Activated B cell treated with CpG ODN at 0.5 μM for 24 hours (primary cell): ENCODE measurements at regions not wholly inside any gene's neighbourhood (a gene's known extent, or its start where the extent isn't known, plus 50 kb on each side); places are given as distances from the start of the nearest gene placed in this dataset.
"Not testable (repeated sequence)": the region's sequence is repeated elsewhere in the genome, so short reads cannot be mapped to it uniquely, and the experiment has no call there.

ENCODE experiments used
- ATAC-seq: fragments of 200-7000 bp; cut with Tn5 transposase; one replicate; pipeline ENCODE4 v1.10.0; 2021; ENCODE audit warnings: low read depth, mild to moderate bottlenecking, moderate library complexity
- CTCF ChIA-PET: fragments of 350-600 bp; sonication (Branson Sonifier 250); formaldehyde crosslinking; loops from one replicate; lab custom pipeline; 2021; ENCODE audit warnings: antibody characterized with exemption; lab: Charles Lee
- POLR2A ChIA-PET: fragments of 350-600 bp; sonication (Branson Sonifier 250); formaldehyde crosslinking; loops from one replicate; lab custom pipeline; 2021; ENCODE audit warnings: antibody characterized with exemption; lab: Charles Lee
- DNase-seq: peaks from one replicate; pipeline ENCODE4 v3.0.0; 2022
- H3K27ac Mint-ChIP-seq: one replicate; pipeline ENCODE4 v1.8.0; 2020; ENCODE audit warnings: mixed read lengths
- H3K27me3 Mint-ChIP-seq: one replicate; pipeline ENCODE4 v1.8.0; 2021; ENCODE audit warnings: mixed read lengths
- H3K36me3 Mint-ChIP-seq: one replicate; pipeline ENCODE4 v1.8.0; 2021; ENCODE audit warnings: low read depth, mixed read lengths
- H3K4me1 Mint-ChIP-seq: one replicate; pipeline ENCODE4 v1.8.0; 2021; ENCODE audit warnings: mixed read lengths
- H3K4me3 Mint-ChIP-seq: one replicate; pipeline ENCODE4 v1.8.0; 2020; ENCODE audit warnings: mild to moderate bottlenecking, mixed read lengths
- H3K9me3 Mint-ChIP-seq: one replicate; pipeline ENCODE4 v1.8.0; 2020; ENCODE audit warnings: mixed read lengths
- intact Hi-C: fragments of 100-400 bp; cut with micrococcal nuclease; formaldehyde crosslinking; loops from one replicate; pipeline ENCODE4 v1.15.1; 2024
- TF ChIP-seq, protein P1 (sequence below): fragments of 200-600 bp; IDR thresholded peaks from one replicate; pipeline ENCODE4 v1.8.0; 2022; ENCODE audit warnings: antibody characterized with exemption, mild to moderate bottlenecking

- Mint-ChIP-seq H3K4me3 (no peak overlapping the region), H3K27me3 (no peaks in the 10 kb centered on the region), H3K36me3 (no peaks in the 10 kb centered on the region), H3K9me3 (no peaks in the 10 kb centered on the region), H3K27ac (no peak overlapping the region), H3K4me1 (peaks cover 4% of the 10 kb centered on the region)
- CTCF ChIA-PET = no interaction called here
- POLR2A ChIA-PET = no interaction called here
- no peak for DNase-seq
- TF ChIP-seq, protein P1, sequence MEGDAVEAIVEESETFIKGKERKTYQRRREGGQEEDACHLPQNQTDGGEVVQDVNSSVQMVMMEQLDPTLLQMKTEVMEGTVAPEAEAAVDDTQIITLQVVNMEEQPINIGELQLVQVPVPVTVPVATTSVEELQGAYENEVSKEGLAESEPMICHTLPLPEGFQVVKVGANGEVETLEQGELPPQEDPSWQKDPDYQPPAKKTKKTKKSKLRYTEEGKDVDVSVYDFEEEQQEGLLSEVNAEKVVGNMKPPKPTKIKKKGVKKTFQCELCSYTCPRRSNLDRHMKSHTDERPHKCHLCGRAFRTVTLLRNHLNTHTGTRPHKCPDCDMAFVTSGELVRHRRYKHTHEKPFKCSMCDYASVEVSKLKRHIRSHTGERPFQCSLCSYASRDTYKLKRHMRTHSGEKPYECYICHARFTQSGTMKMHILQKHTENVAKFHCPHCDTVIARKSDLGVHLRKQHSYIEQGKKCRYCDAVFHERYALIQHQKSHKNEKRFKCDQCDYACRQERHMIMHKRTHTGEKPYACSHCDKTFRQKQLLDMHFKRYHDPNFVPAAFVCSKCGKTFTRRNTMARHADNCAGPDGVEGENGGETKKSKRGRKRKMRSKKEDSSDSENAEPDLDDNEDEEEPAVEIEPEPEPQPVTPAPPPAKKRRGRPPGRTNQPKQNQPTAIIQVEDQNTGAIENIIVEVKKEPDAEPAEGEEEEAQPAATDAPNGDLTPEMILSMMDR = no peak
- ATAC-seq = no peak
- intact Hi-C loops = no loop called here
These were observed 59.8 kb upstream of the WDR11 start for GRCh38 chr10:120791316-120791715.

- ChIA-PET CTCF (no interaction called here), POLR2A (interaction anchor here (0.6 kb wide), 1 partner anchor 1208 kb away, joined by 7 read pairs; no protein-coding TSS in a partner anchor)
- TF ChIP-seq, protein P1 = no peak
- Mint-ChIP-seq H3K4me3 (no peak overlapping the region), H3K27me3 (no peaks in the 10 kb centered on the region), H3K9me3 (no peaks in the 10 kb centered on the region), H3K4me1 (peaks cover 4% of the 10 kb centered on the region), H3K27ac (no peak overlapping the region), H3K36me3 (no peaks in the 10 kb centered on the region)
- no peak for DNase-seq
- intact Hi-C loops = no loop called here
- ATAC-seq = no peak
These were observed 58.1 kb upstream of the WDR11 start for GRCh38 chr10:120793088-120793487.

GRCh38 chr10:120794390-120794789 lies 56.8 kb upstream of the WDR11 start:
- intact Hi-C loops = no loop called here
- Mint-ChIP-seq H3K4me3 (no peak overlapping the region), H3K9me3 (no peaks in the 10 kb centered on the region), H3K4me1 (peaks cover 4% of the 10 kb centered on the region), H3K27ac (no peak overlapping the region), H3K27me3 (no peaks in the 10 kb centered on the region), H3K36me3 (no peaks in the 10 kb centered on the region)
- DNase-seq (no peak), ATAC-seq (no peak)
- CTCF ChIA-PET = no interaction called here
- POLR2A ChIA-PET = no interaction called here
- TF ChIP-seq, protein P1 = no peak

- H3K4me3 Mint-ChIP-seq, CTCF ChIA-PET, intact Hi-C loops, H3K27me3 Mint-ChIP-seq, H3K4me1 Mint-ChIP-seq, H3K36me3 Mint-ChIP-seq, DNase-seq, POLR2A ChIA-PET, H3K9me3 Mint-ChIP-seq, H3K27ac Mint-ChIP-seq, ATAC-seq: not testable (repeated sequence)
These were observed 52.9 kb upstream of the WDR11 start for GRCh38 chr10:120798276-120798675.

GRCh38 chr10:120799849-120800248 lies 51.3 kb upstream of the WDR11 start:
- H3K36me3 Mint-ChIP-seq = no peaks in the 10 kb centered on the region
- intact Hi-C loops = no loop called here
- peaks cover 2% of the 10 kb centered on the region for H3K27me3 Mint-ChIP-seq
- DNase-seq (no peak), ATAC-seq (no peak)
- CTCF ChIA-PET = no interaction called here
- no peaks in the 10 kb centered on the region for H3K4me1 Mint-ChIP-seq
- no peaks in the 10 kb centered on the region for H3K9me3 Mint-ChIP-seq
- TF ChIP-seq, protein P1 = no peak
- POLR2A ChIA-PET = no interaction called here
- H3K4me3 Mint-ChIP-seq = no peak overlapping the region
- no peak overlapping the region for H3K27ac Mint-ChIP-seq
